HG03280 (cell line): ENCODE measurements at regions not wholly inside any gene's neighbourhood (a gene's known extent, or its start where the extent isn't known, plus 50 kb on each side); places are given as distances from the start of the nearest gene placed in this dataset.
"Not testable (repeated sequence)": the region's sequence is repeated elsewhere in the genome, so short reads cannot be mapped to it uniquely, and the experiment has no call there.

Experiments used
- ATAC-seq: cut with Tn5 transposase; IDR thresholded peaks from one replicate; pipeline ENCODE4 v1.9.1; 2021; ENCODE audit warnings: mild to moderate bottlenecking, moderate library complexity; ENCODE audit not compliant: unreplicated experiment

GRCh38 chr13:90632184-90632583 is 715.3 kb upstream of the MIR17HG start:
- ATAC-seq, result no peak

GRCh38 chr13:90633849-90634248 is 713.6 kb upstream of the MIR17HG start:
- ATAC-seq, result no peak

- no peak for ATAC-seq
These were observed 706.5 kb upstream of the MIR17HG start for GRCh38 chr13:90640976-90641375.

DNA sequence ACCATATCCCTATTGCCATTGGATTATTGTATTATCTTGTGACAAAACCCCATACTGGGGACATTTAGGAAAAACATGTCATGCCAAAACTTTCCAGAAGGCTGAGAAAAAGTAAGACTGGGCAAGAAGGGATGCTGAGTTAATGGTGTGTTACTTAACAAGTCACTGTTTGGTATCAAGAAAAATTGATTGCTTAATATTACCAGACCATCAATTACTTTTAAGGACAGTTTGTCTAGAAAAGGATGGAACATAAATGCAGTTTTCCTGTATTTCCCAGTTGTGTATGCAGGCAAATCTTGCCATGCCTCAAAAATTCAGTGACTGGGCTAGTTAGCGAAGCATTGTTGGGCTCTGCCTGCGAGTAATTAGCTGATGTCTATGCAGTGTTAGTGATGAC is 705.6 kb upstream of the MIR17HG start:
- no peak for ATAC-seq

DNA sequence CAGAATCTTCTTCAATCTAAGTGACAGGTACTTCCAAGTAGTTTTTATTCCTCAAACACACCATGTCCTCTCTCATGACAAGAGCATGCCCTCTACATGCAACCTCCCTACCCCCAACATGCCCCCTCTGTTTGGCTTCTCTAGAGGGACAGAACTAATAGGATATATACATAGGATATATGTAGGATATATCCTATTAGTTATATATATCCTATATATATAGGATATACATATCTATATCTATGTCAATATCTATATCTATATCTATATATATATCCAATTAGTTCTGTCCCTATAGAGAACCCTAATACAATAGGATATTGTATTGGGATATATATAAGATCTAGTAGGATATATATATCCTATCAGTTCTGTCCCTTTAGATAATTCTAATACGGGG is 701.9 kb upstream of the MIR17HG start:
- ATAC-seq, result no peak

DNA sequence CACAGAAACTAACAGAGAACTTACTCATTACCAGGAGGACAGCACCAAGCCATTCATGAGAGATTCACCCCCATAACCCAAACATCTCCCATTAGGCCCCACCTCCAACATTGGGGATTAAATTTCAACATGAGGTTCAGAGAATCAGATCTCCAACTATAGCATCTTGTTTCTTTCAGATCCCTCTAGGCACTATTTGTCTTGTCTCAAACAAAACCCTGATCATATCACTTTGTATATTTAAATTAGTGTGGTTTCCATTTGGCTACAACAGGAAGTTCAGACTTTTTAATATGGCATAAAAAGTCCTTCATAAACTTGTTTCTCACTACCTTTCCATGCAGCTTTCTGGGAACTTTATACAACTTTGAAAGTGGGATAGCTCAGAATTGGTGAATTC is 699.0 kb upstream of the MIR17HG start:
- ATAC-seq, result no peak

DNA sequence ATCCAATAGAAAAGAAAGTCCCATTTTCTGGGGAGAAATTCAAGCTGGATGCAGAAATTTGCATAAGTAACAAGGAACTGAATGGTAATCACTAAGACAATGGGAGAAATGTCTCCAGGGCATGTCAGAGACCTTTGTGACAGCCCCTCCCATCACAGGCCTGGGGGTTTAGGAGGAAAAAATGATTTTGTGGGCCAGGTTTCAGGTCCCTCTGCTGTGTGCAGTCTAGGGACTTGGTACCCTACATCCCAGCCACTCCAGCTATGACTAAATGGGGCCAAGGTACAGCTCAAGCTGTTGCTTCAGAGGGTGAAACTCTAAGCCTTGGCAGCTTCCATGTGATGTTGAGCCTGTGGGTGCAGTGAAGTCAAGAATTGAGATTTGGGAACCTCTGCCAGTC is 695.5 kb upstream of the MIR17HG start:
- ATAC-seq, result no peak

DNA sequence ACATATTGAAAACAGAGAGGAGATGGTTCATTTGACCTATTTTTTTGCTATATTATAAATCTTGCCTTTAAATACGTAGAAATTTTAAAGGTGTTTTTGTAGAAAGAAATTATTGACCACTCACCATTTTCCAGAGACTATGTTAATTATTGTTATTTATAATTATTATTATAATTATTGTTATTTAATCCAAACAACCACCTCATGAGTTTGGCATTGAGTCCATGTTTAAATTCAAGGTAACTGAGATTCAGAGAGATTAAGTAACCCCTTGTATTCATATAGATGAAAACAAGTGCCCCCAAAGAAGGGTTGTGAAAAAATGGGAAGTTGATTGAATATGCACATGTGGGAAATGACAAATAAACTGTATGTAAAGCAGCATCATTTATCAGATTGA is 692.5 kb upstream of the MIR17HG start:
- no peak for ATAC-seq

DNA sequence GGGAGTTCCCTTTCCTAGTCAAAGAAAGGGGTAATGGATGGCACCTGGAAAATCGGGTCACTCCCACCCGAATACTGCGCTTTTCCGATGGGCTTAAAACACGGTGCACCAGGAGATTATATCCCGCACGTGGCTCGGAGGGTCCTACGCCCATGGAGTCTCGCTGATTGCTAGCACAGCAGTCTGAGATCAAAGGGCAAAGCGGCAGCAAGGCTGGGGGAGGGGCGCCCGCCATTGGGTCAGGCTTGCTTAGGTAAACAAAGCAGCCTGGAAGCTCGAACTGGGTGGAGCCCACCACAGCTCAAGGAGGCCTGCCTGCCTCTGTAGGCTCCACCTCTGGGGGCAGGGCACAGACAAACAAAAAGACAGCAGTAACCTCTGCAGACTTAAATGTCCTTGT is 683.3 kb upstream of the MIR17HG start:
- not testable (repeated sequence) for ATAC-seq

- ATAC-seq, result no peak
These were observed 673.7 kb upstream of the MIR17HG start for GRCh38 chr13:90673746-90674145.

DNA sequence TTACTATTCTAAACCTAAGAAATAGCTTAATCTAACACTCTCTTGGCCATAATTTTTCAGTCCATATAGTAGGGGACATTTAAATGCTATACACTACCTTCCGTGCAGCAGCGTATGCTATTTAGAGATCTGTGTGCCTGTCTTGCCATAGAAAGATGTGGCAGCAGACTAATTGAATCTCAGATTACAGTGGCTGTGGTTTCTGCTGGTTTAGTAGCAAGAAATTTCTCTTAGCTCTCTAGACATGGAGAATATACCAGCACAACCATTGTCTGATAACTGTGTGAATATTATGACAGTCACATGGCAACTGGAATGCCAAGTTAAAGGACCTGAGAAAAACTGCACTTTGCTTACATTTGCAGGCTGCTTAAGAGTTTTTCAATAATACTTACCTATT is 672.4 kb upstream of the MIR17HG start:
- no peak for ATAC-seq

GRCh38 chr13:90680826-90681225 is 666.7 kb upstream of the MIR17HG start:
- ATAC-seq, result no peak

GRCh38 chr13:90683711-90684131 is 663.8 kb upstream of the MIR17HG start:
- ATAC-seq, result no peak

DNA sequence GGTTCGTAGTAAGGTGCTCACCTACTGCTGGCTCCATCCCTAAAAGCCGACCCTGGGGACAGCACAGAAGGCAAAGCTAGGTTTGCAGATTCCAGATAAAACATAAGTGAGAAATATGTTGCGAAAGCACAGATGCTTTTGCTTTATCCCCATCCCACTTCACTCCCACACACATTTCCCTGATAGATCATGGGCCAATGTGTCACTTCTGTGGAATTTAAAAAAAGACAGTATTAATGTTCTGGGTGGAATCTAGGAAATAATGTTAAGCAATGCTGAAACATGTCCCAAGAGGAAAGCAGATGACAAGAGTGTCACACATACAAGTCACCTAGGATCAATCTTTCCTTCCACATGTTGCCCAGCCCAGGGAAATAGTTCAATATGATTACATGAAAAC is 661.0 kb upstream of the MIR17HG start:
- no peak for ATAC-seq

GRCh38 chr13:90689111-90689510 is 658.4 kb upstream of the MIR17HG start:
- ATAC-seq, result no peak

DNA sequence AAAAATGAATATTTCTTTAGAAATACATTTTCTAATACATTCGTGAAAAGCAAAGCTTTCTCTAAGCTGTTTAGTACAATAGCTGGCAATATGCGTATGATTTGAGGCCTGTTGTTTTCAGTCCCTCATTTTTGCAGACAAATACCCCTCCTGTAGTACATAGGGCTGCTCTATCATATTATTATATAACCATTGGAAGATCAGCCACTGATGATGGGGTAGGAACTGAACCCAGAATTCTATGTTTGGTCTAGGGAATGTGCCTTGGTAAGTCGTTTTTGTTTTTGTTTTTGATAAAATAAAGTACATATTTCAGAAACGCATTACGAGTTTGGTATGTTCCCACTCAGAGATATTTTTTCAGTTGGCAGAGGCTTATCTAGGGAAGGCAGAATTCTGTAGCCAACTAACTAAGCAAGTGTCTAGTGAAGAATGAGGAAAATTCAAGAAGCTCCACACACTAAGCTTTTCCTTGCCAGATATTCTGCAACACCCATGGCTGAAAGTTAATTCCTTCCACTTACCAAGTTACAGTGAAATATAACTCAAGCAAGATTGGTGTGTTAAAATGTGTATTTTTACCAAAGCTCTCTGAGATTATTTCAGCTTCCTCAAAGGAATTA is 656.9 kb upstream of the MIR17HG start:
- ATAC-seq, result no peak

DNA sequence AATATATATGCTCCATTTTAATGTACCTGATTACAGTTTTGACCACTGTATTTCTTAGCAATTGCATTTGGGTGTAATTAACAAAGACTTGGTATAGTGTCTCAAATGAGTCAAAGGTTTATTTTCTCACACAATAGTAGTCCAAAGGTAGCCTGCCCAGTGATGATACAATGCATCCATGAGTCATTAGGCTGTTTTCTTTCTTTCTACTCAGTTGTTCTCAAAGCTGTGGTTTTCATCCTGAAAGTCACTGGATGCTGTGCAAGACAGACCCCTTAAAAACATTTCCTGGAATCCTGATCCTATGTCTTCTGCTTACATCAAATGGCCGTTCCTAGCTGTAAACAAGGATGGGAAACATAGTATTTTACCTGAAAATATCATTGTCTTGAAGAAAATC is 651.2 kb upstream of the MIR17HG start:
- no peak for ATAC-seq

DNA sequence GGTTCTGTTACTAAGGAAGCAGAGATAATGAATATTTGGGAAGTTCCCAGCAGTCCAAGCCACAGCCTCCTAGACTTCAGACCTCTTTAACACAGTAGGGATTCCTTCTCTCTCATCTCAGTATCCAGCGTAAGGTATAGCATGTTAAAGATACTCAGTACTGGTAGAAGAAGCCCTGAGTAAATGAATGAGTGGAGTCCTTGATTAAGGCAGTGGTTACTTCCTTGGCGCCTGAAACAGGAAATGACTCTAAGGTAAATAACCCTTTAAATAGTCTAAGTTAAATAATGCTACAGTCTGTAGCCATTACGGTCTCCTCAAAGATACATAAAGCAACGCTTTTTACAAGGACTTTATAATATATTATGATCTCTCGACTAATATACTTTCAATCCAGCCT is 650.8 kb upstream of the MIR17HG start:
- no peak for ATAC-seq

GRCh38 chr13:90700340-90700739 is 647.1 kb upstream of the MIR17HG start:
- no peak for ATAC-seq

GRCh38 chr13:90701264-90701663 is 646.2 kb upstream of the MIR17HG start:
- no peak for ATAC-seq

- no peak for ATAC-seq
These were observed 645.4 kb upstream of the MIR17HG start for GRCh38 chr13:90702050-90702449.

DNA sequence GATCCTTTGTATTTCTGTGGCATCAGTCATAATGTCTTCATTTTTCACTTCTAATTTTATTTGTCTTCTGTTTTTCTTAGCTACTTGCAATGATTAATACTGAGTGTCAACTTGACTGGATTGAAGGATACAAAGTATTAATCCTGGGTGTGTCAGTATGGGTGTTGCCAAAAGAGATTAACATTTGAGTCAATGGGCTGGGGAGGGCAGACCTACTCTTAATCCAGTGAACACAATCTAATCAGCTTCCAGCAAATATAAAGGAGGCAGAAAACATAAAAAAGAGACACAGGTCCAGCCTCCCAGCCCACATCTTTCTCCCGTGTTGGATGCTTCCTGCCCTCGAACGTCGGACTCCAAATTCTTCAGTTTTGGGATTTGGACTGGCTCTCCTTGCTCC is 640.9 kb upstream of the MIR17HG start:
- no peak for ATAC-seq

DNA sequence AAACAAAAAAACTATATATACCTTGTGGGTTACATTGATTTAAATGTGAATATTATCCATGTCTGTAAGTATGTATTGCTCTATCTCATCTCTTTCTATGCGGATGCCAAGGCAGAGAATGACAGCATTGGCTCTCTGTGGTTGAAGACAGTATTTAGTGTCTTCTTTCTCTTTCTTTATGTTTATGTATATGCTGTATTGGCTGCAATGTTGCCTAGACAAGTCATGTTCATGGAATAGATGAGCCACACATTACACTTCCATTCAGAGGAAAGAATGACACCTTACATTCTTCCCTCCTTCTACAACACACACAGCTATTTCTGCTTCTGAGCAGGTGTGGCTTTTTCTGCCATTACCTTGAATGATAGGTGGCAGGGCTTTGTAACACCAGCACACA is 639.4 kb upstream of the MIR17HG start:
- no peak for ATAC-seq
